H1 (cell line): ENCODE measurements at regions not wholly inside any gene's neighbourhood (a gene's known extent, or its start where the extent isn't known, plus 50 kb on each side); places are given as distances from the start of the nearest gene placed in this dataset.

Source experiments
- CTCF ChIA-PET: fragments of 300-600 bp; sonication (Branson Sonifier 250); formaldehyde crosslinking; loops from one replicate; lab custom pipeline; 2021; ENCODE audit not compliant: partially characterized antibody; lab: Charles Lee
- POLR2A ChIA-PET: fragments of 300-600 bp; sonication (Branson Sonifier 250); formaldehyde crosslinking; loops from one replicate; lab custom pipeline; 2021; ENCODE audit warnings: inconsistent platforms; ENCODE audit not compliant: partially characterized antibody; lab: Charles Lee
- DNase-seq, 2 experiments: peaks; one replicate each; pipeline versions ENCODE4 v3.0.0 to v3.0.0-alpha.2; 2010 to 2022; ENCODE audit warnings: low spot score in 2 of 2, low read depth in 1 of 2, mixed read lengths in 1 of 2
- FAIRE-seq: peaks from 2 replicates; lab custom pipeline; 2011; peaks lifted over from hg19 to GRCh38; lab: Jason Lieb, UNC
- H2AFZ ChIP-seq: 2 replicates; pipeline ENCODE4 v1.8.1; 2012; ENCODE audit warnings: low read length, inconsistent platforms
- H2AK5ac ChIP-seq: 2 replicates; pipeline ENCODE4 v1.6.1; 2013; ENCODE audit warnings: low read depth, low read length
- H2BK120ac ChIP-seq: replicated peaks from 2 replicates; pipeline ENCODE3; 2013; ENCODE audit warnings: low read depth, low read length, inconsistent platforms
- H2BK12ac ChIP-seq: 2 replicates; pipeline ENCODE4 v1.6.1; 2013; ENCODE audit warnings: low read depth, low read length
- H2BK15ac ChIP-seq: 2 replicates; pipeline ENCODE4 v1.6.1; 2013; ENCODE audit warnings: low read length
- H2BK20ac ChIP-seq: 2 replicates; pipeline ENCODE4 v1.6.1; 2013; ENCODE audit warnings: low read length
- H2BK5ac ChIP-seq: 2 replicates; pipeline ENCODE4 v1.6.1; 2013; ENCODE audit warnings: low read depth, low read length
- H3K14ac ChIP-seq: 2 replicates; pipeline ENCODE4 v1.6.1; 2013; ENCODE audit warnings: inconsistent platforms; ENCODE audit not compliant: insufficient read length
- H3K18ac ChIP-seq: 2 replicates; pipeline ENCODE4 v1.6.1; 2013; ENCODE audit warnings: low read length; ENCODE audit errors: extremely low read depth
- H3K23ac ChIP-seq: 2 replicates; pipeline ENCODE4 v1.6.1; 2013; ENCODE audit warnings: inconsistent platforms; ENCODE audit not compliant: insufficient read length
- H3K23me2 ChIP-seq: 2 replicates; pipeline ENCODE4 v1.6.1; 2013; ENCODE audit warnings: low read depth, low read length
- H3K27ac ChIP-seq: 2 replicates; pipeline ENCODE4 v1.6.1; 2011; ENCODE audit warnings: low read depth, low read length, inconsistent platforms
- H3K27me3 ChIP-seq, 4 experiments: replicated peaks in 1 of 4; 1 replicate in 1 of 4; 2 replicates in 3 of 4; pipeline versions ENCODE4 v1.6.1 to v1.8.1; 2011 to 2013; ENCODE audit warnings: low read length in 3 of 4, mild to moderate bottlenecking in 3 of 4, inconsistent platforms in 2 of 4, mixed read lengths in 2 of 4, moderate library complexity in 1 of 4; ENCODE audit not compliant: control insufficient read depth in 3 of 4, insufficient read depth in 3 of 4; ENCODE audit errors: extremely low read depth in 1 of 4
- H3K36me3 ChIP-seq, 4 experiments: 2 replicates each; pipeline versions ENCODE4 v1.6.1 to v1.8.1; 2011 to 2013; ENCODE audit warnings: mild to moderate bottlenecking in 4 of 4, low read length in 3 of 4, moderate library complexity in 2 of 4, control low read depth in 1 of 4, inconsistent platforms in 1 of 4; ENCODE audit not compliant: insufficient read depth in 4 of 4, control insufficient read depth in 2 of 4
- H3K4ac ChIP-seq: replicated peaks from 2 replicates; pipeline ENCODE3; 2013; ENCODE audit warnings: low read length, low read depth, mixed read lengths, inconsistent platforms; ENCODE audit not compliant: insufficient read length
- H3K4me1 ChIP-seq, 4 experiments: replicated peaks in 1 of 4; 1 replicate in 1 of 4; 2 replicates in 3 of 4; pipeline versions ENCODE4 v1.6.1 to v1.8.1; 2011 to 2013; ENCODE audit warnings: low read length in 3 of 4, inconsistent platforms in 2 of 4, mixed read lengths in 1 of 4; ENCODE audit not compliant: insufficient read depth in 4 of 4, control insufficient read depth in 3 of 4
- H3K4me2 ChIP-seq, 2 experiments: 2 replicates each; pipeline versions ENCODE4 v1.6.1 to v1.8.1; 2011 to 2013; ENCODE audit warnings: low read depth in 2 of 2, low read length in 2 of 2, control low read depth in 1 of 2, inconsistent platforms in 1 of 2, mild to moderate bottlenecking in 1 of 2; ENCODE audit not compliant: insufficient read depth in 1 of 2
- H3K4me3 ChIP-seq, 4 experiments: fragments of 200-600, 300-600 bp in 1 of 4; sonication (generic), shearing (Covaris generic), sonication (Bioruptor Twin) in 1 of 4; 2 replicates each; pipeline versions ENCODE4 v1.5.1 to v1.8.1; 2011 to 2016; ENCODE audit warnings: low read length in 4 of 4, low read depth in 3 of 4, control low read depth in 2 of 4, inconsistent platforms in 2 of 4, mild to moderate bottlenecking in 2 of 4, mixed read lengths in 1 of 4, moderate library complexity in 1 of 4; ENCODE audit not compliant: insufficient read depth in 2 of 4; ENCODE audit errors: extremely low read depth in 1 of 4
- H3K56ac ChIP-seq: replicated peaks from 2 replicates; pipeline ENCODE3; 2013; ENCODE audit warnings: low read depth, mild to moderate bottlenecking, mixed read lengths, low read length, inconsistent platforms; ENCODE audit not compliant: insufficient read length
- H3K79me1 ChIP-seq: 2 replicates; pipeline ENCODE4 v1.6.1; 2013; ENCODE audit warnings: low read depth, low read length, control low read depth
- H3K79me2 ChIP-seq, 2 experiments: 2 replicates each; pipeline versions ENCODE4 v1.6.1 to v1.8.1; 2012 to 2013; ENCODE audit warnings: low read length in 2 of 2, mild to moderate bottlenecking in 2 of 2, inconsistent platforms in 1 of 2; ENCODE audit not compliant: insufficient read depth in 2 of 2, control insufficient read depth in 1 of 2
- H3K9ac ChIP-seq, 4 experiments: replicated peaks in 1 of 4; 1 replicate in 1 of 4; 2 replicates in 3 of 4; pipeline versions ENCODE4 v1.6.1 to v1.8.1; 2011 to 2013; ENCODE audit warnings: low read depth in 3 of 4, low read length in 3 of 4, control low read depth in 2 of 4, mild to moderate bottlenecking in 2 of 4, moderate library complexity in 2 of 4, inconsistent platforms in 1 of 4; ENCODE audit errors: extremely low read depth in 1 of 4
- H3K9me3 ChIP-seq, 2 experiments: 2 replicates each; pipeline versions ENCODE4 v1.6.1 to v1.8.1; 2012 to 2013; ENCODE audit warnings: mild to moderate bottlenecking in 2 of 2, moderate library complexity in 2 of 2, control low read depth in 1 of 2, inconsistent platforms in 1 of 2, low read depth in 1 of 2, low read length in 1 of 2, mixed read lengths in 1 of 2; ENCODE audit not compliant: insufficient read depth in 2 of 2
- H4K20me1 ChIP-seq, 2 experiments: replicated peaks in 1 of 2; 2 replicates each; pipeline versions ENCODE3 to v1.8.1; 2011 to 2013; ENCODE audit warnings: inconsistent platforms in 2 of 2, low read length in 2 of 2, mild to moderate bottlenecking in 1 of 2; ENCODE audit not compliant: insufficient read depth in 2 of 2, control insufficient read depth in 1 of 2
- H4K5ac ChIP-seq: 2 replicates; pipeline ENCODE4 v1.6.1; 2013; ENCODE audit warnings: low read length, low read depth, mixed read lengths, inconsistent platforms; ENCODE audit not compliant: insufficient read length
- H4K8ac ChIP-seq: 2 replicates; pipeline ENCODE4 v1.8.0; 2013; ENCODE audit warnings: mild to moderate bottlenecking, moderate library complexity, low read length, inconsistent platforms; ENCODE audit not compliant: insufficient read depth; ENCODE audit errors: extremely low read depth
- H4K91ac ChIP-seq: replicated peaks from 2 replicates; pipeline ENCODE3; 2013; ENCODE audit warnings: low read length, mixed read lengths, inconsistent platforms; ENCODE audit not compliant: insufficient read length
- BACH1 ChIP-seq: IDR thresholded peaks from 2 replicates; pipeline ENCODE4 v1.6.1; 2012; ENCODE audit warnings: low read length, improper control_type of control experiment
- BRCA1 ChIP-seq: IDR thresholded peaks from 2 replicates; pipeline ENCODE4 v1.6.1; 2012; ENCODE audit warnings: low read depth, low read length, improper control_type of control experiment
- CREB1 ChIP-seq: IDR thresholded peaks from 2 replicates; pipeline ENCODE4 v1.6.1; 2012; ENCODE audit warnings: inconsistent platforms
- CTBP2 ChIP-seq: IDR thresholded peaks from 2 replicates; pipeline ENCODE4 v1.7.0; 2011; ENCODE audit warnings: borderline replicate concordance, mild to moderate bottlenecking, moderate library complexity, mixed read lengths, low read length; ENCODE audit not compliant: insufficient read depth, insufficient read length
- EZH2 ChIP-seq: fragments of 200-600 bp; sonication (generic); IDR thresholded peaks from 2 replicates; pipeline ENCODE4 v1.7.1; 2012; ENCODE audit warnings: low read depth, mild to moderate bottlenecking, moderate library complexity, low read length, inconsistent platforms; ENCODE audit not compliant: severe bottlenecking
- KDM1A ChIP-seq: fragments of 200-600, 300-600 bp; sonication (generic); IDR thresholded peaks from 2 replicates; pipeline ENCODE4 v1.7.1; 2016; ENCODE audit warnings: mild to moderate bottlenecking, low read length, borderline replicate concordance
- POU5F1 ChIP-seq: IDR thresholded peaks from 2 replicates; pipeline ENCODE4 v1.6.1; 2011; ENCODE audit warnings: low read depth, mild to moderate bottlenecking, low read length, moderate library complexity
- RAD21 ChIP-seq, 2 experiments: IDR thresholded peaks in 1 of 2; conservative IDR thresholded peaks in 1 of 2; 2 replicates each; pipeline ENCODE4 v1.6.1; 2011; ENCODE audit warnings: low read depth in 2 of 2, low read length in 2 of 2, improper control_type of control experiment in 1 of 2, inconsistent platforms in 1 of 2, mild to moderate bottlenecking in 1 of 2, moderate library complexity in 1 of 2
- TCF12 ChIP-seq: IDR thresholded peaks from 2 replicates; pipeline ENCODE4 v1.6.1; 2011; ENCODE audit warnings: low read depth, mild to moderate bottlenecking, low read length
- TEAD4 ChIP-seq: IDR thresholded peaks from 2 replicates; pipeline ENCODE4 v1.6.1; 2012; ENCODE audit warnings: low read depth, low read length, inconsistent platforms, mixed read lengths
- WGBS, 2 experiments: shearing (Covaris generic) in 1 of 2; methylation state at CpG; one replicate each; pipeline versions ENCODE4 v1.1.6 to v1.1.7; 2013 to 2015; ENCODE audit warnings: low lambda C conversion rate in 2 of 2, mixed read lengths in 2 of 2, inconsistent platforms in 1 of 2, low coverage in 1 of 2, missing lambda C conversion rate in 1 of 2; ENCODE audit not compliant: insufficient replicate concordance in 2 of 2, insufficient coverage in 1 of 2, insufficient read length in 1 of 2; ENCODE audit errors: extremely low coverage in 1 of 2, missing lambda C conversion rate in 1 of 2; 5-methylcytosine and 5-hydroxymethylcytosine counted together

DNA sequence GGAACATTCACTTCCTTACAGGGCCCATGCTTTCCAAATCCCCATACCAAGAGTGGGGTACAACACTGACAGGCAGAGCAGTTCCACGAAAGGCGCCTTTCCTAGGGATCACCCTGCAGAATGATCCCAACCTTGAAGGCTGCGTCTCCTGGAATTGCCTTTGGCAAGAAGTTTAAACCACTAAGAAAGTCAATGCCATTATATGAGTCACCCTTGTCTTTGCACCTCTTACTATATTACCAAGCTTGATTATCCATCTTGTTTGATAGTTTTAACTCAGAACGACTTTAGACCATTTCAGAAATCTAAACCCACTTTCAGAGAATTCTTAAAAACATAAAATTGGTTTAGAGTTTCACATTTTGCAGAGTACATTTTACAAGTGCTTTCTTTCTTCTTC, 282.1 kb downstream of the ARHGAP12 start:
- H3K27me3 ChIP-seq: no peaks in the 10 kb centered on the region
- no peak overlapping the region for H3K27ac ChIP-seq
- H4K20me1 ChIP-seq: no peaks in the 10 kb centered on the region
- H3K36me3 ChIP-seq: no peaks in the 10 kb centered on the region
- no peak overlapping the region for H2BK5ac ChIP-seq
- H3K4me1 ChIP-seq: no peaks in the 10 kb centered on the region
- FAIRE-seq (no peak), DNase-seq (no peak)
- no peak overlapping the region for H2AFZ ChIP-seq
- no peaks in the 10 kb centered on the region for H3K79me1 ChIP-seq
- TF ChIP-seq KDM1A (no peak), TEAD4 (no peak), TCF12 (no peak), BRCA1 (no peak), EZH2 (no peak), CTBP2 (no peak), POU5F1 (no peak), RAD21 (IDR thresholded peaks at IDR 0.05 in 1 of 2, conservative IDR thresholded peaks at IDR 0.05 in 1 of 2; ENCODE audit: low read depth in 2 of 2, low read length in 2 of 2) (no peak), CREB1 (no peak), BACH1 (no peak)
- no peak overlapping the region for H3K23ac ChIP-seq
- H3K9me3 ChIP-seq: no peaks in the 10 kb centered on the region
- no peak overlapping the region for H2BK20ac ChIP-seq
- H4K8ac ChIP-seq: no peak overlapping the region
- WGBS, 2 experiments: 96% methylated on average over 4 of the region's 4 CpGs; no CpG with 5 or more reads in 1 of the 2 experiments
- H2BK120ac ChIP-seq: no peak overlapping the region
- H3K23me2 ChIP-seq: no peaks in the 10 kb centered on the region
- H3K4ac ChIP-seq: no peak overlapping the region
- no peak overlapping the region for H3K14ac ChIP-seq
- ChIA-PET CTCF (interaction anchor here (1.3 to 1.4 kb wide), 2 partner anchors 26 to 128 kb away, joined by 3 to 5 read pairs; no protein-coding TSS in a partner anchor), POLR2A (no interaction called here)
- no peak overlapping the region for H3K9ac ChIP-seq
- H4K91ac ChIP-seq: no peak overlapping the region
- H3K56ac ChIP-seq: no peak overlapping the region
- H2AK5ac ChIP-seq: no peak overlapping the region
- H3K4me3 ChIP-seq: no peak overlapping the region
- H3K79me2 ChIP-seq: no peaks in the 10 kb centered on the region
- H3K18ac ChIP-seq: no peak overlapping the region
- no peak overlapping the region for H4K5ac ChIP-seq
- H3K4me2 ChIP-seq: no peak overlapping the region
- H2BK15ac ChIP-seq: no peak overlapping the region
- H2BK12ac ChIP-seq: no peak overlapping the region
